ENCODE measurements at regions not wholly inside any gene's neighbourhood (a gene's known extent, or its start where the extent isn't known, plus 50 kb on each side); places are given as distances from the start of the nearest gene placed in this dataset.

DNA sequence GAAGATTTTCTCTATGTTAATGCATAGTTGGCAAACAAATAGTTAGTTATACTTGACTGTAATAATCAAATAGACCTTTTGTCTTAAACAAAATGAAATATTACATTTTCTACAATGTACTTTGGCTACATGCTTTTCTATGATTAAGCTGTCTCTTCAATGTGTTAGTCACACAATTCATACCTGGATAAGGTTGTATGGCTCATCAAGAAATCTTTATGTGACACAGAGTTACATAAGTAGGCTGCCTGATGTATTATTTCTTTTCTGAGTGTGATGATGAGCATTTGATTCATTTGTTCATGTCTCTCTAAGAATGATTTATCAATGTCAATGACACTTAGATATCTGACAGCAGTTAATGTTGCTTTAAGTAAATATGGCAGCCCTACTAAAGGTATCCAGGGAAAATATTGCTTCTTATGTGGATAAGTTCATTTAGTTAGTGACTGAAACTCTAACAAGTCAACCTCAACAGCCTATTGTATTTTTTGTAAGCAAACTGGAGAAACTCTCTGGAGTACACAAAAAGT is 157.4 kb upstream of the SOX2 start:
- TF ChIP-seq SIN3A (IDR thresholded peaks at IDR 0.05; ENCODE audit: borderline replicate concordance, low read depth, low read length) (no peak), TAF1 (IDR thresholded peaks at IDR 0.05; ENCODE audit: borderline replicate concordance, low read depth, low read length) (no peak), RFX5 (IDR thresholded peaks at IDR 0.05; ENCODE audit: low read length) (no peak), GABPA (IDR thresholded peaks at IDR 0.05; ENCODE audit: low read depth) (no peak), JUND (IDR thresholded peaks at IDR 0.05) (no peak), POLR2AphosphoS5 (IDR thresholded peaks at IDR 0.05; ENCODE audit: low read depth, low read length) (no peak)
- TF ChIP-seq, protein P1, sequence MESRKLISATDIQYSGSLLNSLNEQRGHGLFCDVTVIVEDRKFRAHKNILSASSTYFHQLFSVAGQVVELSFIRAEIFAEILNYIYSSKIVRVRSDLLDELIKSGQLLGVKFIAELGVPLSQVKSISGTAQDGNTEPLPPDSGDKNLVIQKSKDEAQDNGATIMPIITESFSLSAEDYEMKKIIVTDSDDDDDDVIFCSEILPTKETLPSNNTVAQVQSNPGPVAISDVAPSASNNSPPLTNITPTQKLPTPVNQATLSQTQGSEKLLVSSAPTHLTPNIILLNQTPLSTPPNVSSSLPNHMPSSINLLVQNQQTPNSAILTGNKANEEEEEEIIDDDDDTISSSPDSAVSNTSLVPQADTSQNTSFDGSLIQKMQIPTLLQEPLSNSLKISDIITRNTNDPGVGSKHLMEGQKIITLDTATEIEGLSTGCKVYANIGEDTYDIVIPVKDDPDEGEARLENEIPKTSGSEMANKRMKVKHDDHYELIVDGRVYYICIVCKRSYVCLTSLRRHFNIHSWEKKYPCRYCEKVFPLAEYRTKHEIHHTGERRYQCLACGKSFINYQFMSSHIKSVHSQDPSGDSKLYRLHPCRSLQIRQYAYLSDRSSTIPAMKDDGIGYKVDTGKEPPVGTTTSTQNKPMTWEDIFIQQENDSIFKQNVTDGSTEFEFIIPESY (IDR thresholded peaks at IDR 0.05; ENCODE audit: borderline replicate concordance, low read depth) = no peak
- TF ChIP-seq, protein P2, sequence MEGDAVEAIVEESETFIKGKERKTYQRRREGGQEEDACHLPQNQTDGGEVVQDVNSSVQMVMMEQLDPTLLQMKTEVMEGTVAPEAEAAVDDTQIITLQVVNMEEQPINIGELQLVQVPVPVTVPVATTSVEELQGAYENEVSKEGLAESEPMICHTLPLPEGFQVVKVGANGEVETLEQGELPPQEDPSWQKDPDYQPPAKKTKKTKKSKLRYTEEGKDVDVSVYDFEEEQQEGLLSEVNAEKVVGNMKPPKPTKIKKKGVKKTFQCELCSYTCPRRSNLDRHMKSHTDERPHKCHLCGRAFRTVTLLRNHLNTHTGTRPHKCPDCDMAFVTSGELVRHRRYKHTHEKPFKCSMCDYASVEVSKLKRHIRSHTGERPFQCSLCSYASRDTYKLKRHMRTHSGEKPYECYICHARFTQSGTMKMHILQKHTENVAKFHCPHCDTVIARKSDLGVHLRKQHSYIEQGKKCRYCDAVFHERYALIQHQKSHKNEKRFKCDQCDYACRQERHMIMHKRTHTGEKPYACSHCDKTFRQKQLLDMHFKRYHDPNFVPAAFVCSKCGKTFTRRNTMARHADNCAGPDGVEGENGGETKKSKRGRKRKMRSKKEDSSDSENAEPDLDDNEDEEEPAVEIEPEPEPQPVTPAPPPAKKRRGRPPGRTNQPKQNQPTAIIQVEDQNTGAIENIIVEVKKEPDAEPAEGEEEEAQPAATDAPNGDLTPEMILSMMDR (IDR thresholded peaks at IDR 0.05) = no peak

All from SK-N-SH (cell line).